ENCODE measurements at regions not wholly inside any gene's neighbourhood (a gene's known extent, or its start where the extent isn't known, plus 50 kb on each side); places are given as distances from the start of the nearest gene placed in this dataset.

GRCh38 chr16:66131156-66131807 lies 235.2 kb upstream of the CDH5 start:
- H3K4me3 ChIP-seq (ENCODE audit: low read depth, low read length), result no peak overlapping the region
- no peak for TF ChIP-seq CTCF (IDR thresholded peaks at IDR 0.05; ENCODE audit: low read depth, low read length)

GRCh38 chr16:66130296-66130905 lies 236.1 kb upstream of the CDH5 start:
- H3K4me3 ChIP-seq (ENCODE audit: low read depth, low read length), result no peak overlapping the region
- no peak for TF ChIP-seq CTCF (IDR thresholded peaks at IDR 0.05; ENCODE audit: low read depth, low read length)

GRCh38 chr16:66129196-66129595 lies 237.3 kb upstream of the CDH5 start:
- TF ChIP-seq CTCF (IDR thresholded peaks at IDR 0.05; ENCODE audit: low read depth, low read length), result no peak
- no peak overlapping the region for H3K4me3 ChIP-seq (ENCODE audit: low read depth, low read length)

GRCh38 chr16:66128371-66128770 lies 238.1 kb upstream of the CDH5 start:
- no peak overlapping the region for H3K4me3 ChIP-seq (ENCODE audit: low read depth, low read length)
- no peak for TF ChIP-seq CTCF (IDR thresholded peaks at IDR 0.05; ENCODE audit: low read depth, low read length)

DNA sequence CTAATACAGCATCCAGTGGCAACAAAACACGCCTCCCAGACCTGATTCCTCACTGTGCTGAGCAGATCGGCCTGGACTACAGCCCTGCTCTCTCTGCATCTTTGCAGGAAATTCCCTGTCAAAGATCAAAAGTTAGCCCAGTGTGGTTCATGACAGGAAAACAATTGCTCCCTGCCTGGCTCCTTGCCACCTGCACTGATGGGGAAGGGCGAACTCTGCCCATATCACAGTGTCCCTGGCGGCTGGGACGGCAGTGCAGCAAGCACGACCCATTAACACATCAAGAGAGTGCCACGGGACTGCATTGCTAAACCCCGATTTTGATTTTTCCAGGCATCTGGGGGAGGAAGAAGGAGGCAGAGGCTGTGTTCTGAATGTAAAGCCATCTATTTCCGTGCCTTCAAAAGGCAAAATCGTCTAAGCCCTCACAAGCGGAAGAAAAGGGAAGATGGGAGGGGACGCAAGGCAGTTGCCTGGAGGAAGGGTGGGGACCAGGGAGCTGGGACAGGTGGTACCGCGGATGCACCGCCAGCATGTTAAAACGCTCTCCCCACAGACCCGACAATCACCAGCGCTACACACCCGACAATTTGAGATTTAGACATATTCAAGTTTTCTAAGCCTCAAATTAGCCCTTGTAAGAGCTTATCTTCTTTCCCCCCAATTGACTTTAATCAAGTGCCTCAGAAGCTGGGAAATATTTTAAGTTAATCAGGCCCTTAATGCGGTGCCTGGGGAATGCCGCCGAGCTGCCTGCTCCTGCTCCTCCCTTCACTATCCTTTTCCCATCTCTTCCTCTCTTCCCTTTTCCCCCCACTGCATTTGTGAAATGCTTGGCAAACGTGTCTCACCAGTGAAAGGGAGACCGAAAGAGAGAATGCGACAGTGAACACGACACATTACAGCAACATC lies 238.8 kb upstream of the CDH5 start:
- H3K4me3 ChIP-seq (ENCODE audit: low read depth, low read length), result no peak overlapping the region
- no peak for TF ChIP-seq CTCF (IDR thresholded peaks at IDR 0.05; ENCODE audit: low read depth, low read length)

DNA sequence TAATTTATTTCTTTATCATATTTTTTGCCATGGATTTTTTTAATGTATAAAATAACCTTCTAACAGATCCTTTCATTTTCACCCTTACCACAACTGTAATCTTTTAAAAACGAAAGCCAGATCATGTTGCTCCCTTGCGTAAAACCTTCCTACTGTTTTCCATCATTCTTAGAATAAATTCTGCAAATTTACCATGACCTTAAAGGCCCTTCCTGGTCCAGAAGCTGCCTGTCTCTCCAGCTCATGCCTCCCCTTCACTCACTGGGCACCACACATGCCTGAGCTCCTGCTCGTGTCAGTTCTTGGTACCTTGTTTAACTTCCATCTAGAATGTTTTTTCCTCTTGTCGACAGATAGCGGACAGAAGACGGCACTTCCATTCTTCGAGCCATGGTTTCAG lies 245.0 kb upstream of the CDH5 start:
- H3K4me3 ChIP-seq (ENCODE audit: low read depth, low read length), result no peak overlapping the region

More for the DNA sequence above, 245.0 kb upstream of the CDH5 start:
- no peak for TF ChIP-seq CTCF (IDR thresholded peaks at IDR 0.05; ENCODE audit: low read depth, low read length)
